Renal cortical epithelial cell (primary cell): ENCODE measurements at regions not wholly inside any gene's neighbourhood (a gene's known extent, or its start where the extent isn't known, plus 50 kb on each side); places are given as distances from the start of the nearest gene placed in this dataset.

Source experiments
- DNase-seq: peaks from one replicate; pipeline ENCODE4 v3.0.0-alpha.2; 2011; ENCODE audit warnings: low read depth

- no peak for DNase-seq
Measured at GRCh38 chr10:83250396-83250795, 888.9 kb upstream of the GHITM start.

- DNase-seq = no peak
Measured at GRCh38 chr10:83252169-83252568, 887.1 kb upstream of the GHITM start.

- DNase-seq = no peak
Measured at GRCh38 chr10:83252596-83252995, 886.7 kb upstream of the GHITM start.

GRCh38 chr10:83253011-83253671 is 886.2 kb upstream of the GHITM start:
- no peak for DNase-seq

GRCh38 chr10:83254698-83255097 is 884.6 kb upstream of the GHITM start:
- DNase-seq = no peak

DNA sequence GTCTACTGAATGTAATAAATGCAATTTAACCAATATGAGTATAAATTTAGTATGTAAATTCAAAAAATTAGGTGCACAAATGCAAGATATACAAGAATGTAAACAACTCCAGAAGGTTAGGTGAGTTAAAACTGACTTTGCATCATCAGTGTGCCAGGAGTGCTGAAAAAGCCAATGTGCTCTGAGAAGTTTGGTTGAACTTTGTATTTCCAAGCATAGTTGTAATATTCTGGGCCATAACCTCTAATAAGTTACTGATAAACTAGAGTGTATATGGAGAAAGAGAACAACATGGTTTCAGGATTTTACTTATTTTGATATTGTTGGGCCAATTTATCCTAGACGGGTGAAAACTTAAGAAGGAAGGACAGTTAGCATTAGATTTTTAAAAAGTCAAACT is 876.9 kb upstream of the GHITM start:
- no peak for DNase-seq

- no peak for DNase-seq
Measured at GRCh38 chr10:83272666-83273434, 866.5 kb upstream of the GHITM start.

- DNase-seq = no peak
Measured at GRCh38 chr10:83274088-83274487, 865.2 kb upstream of the GHITM start.

- DNase-seq = no peak
Measured at GRCh38 chr10:83276971-83277370, 862.3 kb upstream of the GHITM start.

GRCh38 chr10:83283151-83283550 is 856.2 kb upstream of the GHITM start:
- DNase-seq = no peak

DNA sequence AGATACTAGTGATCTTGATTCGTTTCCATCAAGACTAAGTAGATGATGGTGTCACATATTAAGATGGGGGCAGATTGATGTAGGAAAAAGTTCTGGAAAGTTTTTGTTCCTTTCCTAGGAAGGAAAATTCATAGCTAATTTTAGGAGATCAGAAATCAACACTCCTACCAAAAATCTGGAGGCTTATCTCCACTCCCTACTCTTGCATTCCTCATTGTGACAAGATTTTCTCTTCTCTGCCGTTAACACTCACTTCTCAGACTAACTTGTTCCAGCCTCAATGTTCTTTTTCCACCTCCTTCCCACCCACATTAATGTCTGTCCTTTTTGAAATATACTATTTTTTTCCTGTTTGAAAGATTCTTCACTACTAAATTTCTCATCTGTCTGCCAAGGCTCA is 851.9 kb upstream of the GHITM start:
- no peak for DNase-seq

DNA sequence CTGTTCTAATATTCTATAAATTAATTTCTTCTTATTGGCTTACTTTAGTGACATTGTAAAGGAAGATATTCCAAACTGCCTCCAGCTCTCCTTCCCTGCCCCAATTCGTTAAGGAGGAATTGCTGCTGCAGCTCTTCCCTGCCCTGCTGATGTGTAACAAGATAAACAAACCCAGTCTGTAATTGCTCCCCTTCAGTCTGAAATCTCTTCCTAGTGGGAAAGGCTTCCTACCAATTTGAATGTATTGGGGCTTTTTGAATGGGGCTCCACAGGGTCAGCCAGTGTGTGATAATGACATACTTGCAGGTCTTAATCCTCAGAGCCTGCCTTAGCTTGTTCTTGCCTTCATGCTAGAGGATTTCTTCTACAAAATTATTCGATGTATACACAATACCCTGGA is 849.9 kb upstream of the GHITM start:
- DNase-seq = no peak

GRCh38 chr10:83289948-83290347 is 849.4 kb upstream of the GHITM start:
- no peak for DNase-seq

- no peak for DNase-seq
Measured at GRCh38 chr10:83301732-83302131, 837.6 kb upstream of the GHITM start.

- DNase-seq = no peak
Measured at GRCh38 chr10:83302623-83303022, 836.7 kb upstream of the GHITM start.

- no peak for DNase-seq
Measured at GRCh38 chr10:83310688-83311087, 828.6 kb upstream of the GHITM start.

DNA sequence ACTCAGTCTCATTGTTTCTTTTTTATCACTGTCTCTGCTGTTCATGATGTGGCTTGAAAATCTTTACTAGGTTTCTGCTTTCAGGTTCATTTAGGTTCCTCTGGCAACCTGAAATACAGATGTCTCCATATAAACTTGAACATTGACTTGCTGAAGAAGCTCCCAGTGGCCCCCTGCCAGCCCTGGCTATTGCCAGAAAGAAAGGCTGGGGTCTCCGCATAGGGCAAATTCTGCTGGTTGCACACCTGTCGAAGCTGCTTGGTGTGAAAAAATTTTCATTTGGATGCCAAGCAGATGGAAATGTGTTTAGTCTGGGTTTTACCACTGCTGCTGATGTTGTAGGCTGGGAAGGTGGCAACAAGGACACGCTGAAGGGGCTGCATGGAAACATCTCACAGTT is 826.7 kb upstream of the GHITM start:
- DNase-seq = no peak

DNA sequence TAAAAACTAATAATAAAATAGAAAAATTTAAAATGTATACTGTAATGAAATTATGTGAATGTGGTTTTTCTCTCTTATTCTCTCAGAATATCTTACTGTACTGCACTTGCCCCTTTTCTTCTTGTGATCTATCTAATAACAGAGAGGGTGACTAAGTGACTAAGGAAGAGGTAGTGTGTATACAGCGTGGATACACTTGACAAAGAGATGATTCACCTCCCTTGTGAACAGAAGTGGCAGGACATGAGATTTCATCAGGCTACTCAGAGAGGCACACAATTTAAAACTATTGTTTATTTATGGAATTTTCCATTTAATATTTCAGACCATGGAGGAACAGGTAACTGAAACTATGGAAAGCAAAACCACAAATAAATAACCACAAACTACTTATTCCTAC is 806.6 kb upstream of the GHITM start:
- no peak for DNase-seq

DNA sequence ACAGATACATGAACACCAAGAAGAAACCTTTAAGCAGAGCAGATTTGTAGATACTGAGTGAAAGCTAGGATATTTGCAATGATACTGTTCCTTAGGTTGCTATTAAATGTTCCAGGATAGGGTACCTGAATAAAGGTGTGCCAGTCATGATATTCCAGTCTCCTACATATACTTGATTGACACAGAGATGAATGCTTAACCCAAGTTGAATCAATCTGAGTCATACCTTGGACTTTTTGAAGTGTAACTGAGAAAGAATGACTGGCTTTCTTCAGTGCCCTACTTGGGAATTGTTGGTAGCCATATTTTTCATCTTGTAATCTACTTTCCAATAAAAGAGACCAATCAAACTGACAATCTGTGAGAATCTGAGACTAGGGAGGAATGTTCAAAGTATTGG is 805.7 kb upstream of the GHITM start:
- no peak for DNase-seq

- DNase-seq = no peak
Measured at GRCh38 chr10:83343676-83344075, 795.6 kb upstream of the GHITM start.

GRCh38 chr10:83346266-83346910 is 792.9 kb upstream of the GHITM start:
- no peak for DNase-seq

- DNase-seq = no peak
Measured at GRCh38 chr10:83352588-83352987, 786.7 kb upstream of the GHITM start.

DNA sequence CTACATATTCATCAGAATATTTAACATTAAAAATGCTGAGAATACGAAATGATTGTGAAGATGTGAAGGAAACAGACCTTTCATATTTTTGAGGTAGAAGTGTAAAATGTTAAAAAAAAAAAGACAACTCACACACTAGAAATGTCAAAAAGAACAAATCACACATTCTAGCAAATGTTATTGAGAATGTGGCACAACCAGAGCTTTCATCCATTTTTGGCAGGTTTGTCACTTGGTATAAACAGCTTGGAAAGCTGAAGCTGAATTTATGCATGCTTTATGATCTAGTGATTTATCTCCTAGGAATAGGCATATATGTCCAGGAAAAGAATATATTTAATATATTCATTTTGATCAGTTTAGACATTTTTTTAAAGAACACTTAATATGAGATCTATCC is 784.9 kb upstream of the GHITM start:
- no peak for DNase-seq
